ENCODE measurements at regions not wholly inside any gene's neighbourhood (a gene's known extent, or its start where the extent isn't known, plus 50 kb on each side); places are given as distances from the start of the nearest gene placed in this dataset.

GRCh38 chr2:2834105-2834504 is 503.0 kb upstream of the MYT1L start:
- Histone ChIP-seq H3K36me3 (ENCODE audit: control insufficient read depth, insufficient read depth, low read length) (no peaks in the 10 kb centered on the region), H2AFZ (ENCODE audit: low read length) (no peak overlapping the region), H3K4me1 (ENCODE audit: control insufficient read depth, extremely low read depth, insufficient read depth, low read length) (no peaks in the 10 kb centered on the region), H4K20me1 (ENCODE audit: control insufficient read depth, extremely low read depth, insufficient read depth, low read length) (no peaks in the 10 kb centered on the region), H3K4me3 (replicated peaks in 1 of 4; ENCODE audit: control extremely low read depth in 1 of 4, insufficient read depth in 1 of 4, low read depth in 3 of 4, low read length in 4 of 4) (no peak overlapping the region), H3K4me2 (ENCODE audit: extremely low read depth, insufficient read depth, low read length) (no peak overlapping the region), H3K27me3 (ENCODE audit: control insufficient read depth, insufficient read depth, low read length) (no peaks in the 10 kb centered on the region), H3K79me2 (ENCODE audit: control insufficient read depth, insufficient read depth, low read length) (no peaks in the 10 kb centered on the region), H3K27ac (ENCODE audit: insufficient read depth, low read length) (no peak overlapping the region), H3K9ac (ENCODE audit: insufficient read depth, low read length) (no peak overlapping the region), H3K9me3 (ENCODE audit: control insufficient read depth, insufficient read depth, low read depth, low read length) (no peaks in the 10 kb centered on the region)
- DNase-seq (ENCODE audit: low read depth in 2 of 2) = no peak
- TF ChIP-seq, protein P1, sequence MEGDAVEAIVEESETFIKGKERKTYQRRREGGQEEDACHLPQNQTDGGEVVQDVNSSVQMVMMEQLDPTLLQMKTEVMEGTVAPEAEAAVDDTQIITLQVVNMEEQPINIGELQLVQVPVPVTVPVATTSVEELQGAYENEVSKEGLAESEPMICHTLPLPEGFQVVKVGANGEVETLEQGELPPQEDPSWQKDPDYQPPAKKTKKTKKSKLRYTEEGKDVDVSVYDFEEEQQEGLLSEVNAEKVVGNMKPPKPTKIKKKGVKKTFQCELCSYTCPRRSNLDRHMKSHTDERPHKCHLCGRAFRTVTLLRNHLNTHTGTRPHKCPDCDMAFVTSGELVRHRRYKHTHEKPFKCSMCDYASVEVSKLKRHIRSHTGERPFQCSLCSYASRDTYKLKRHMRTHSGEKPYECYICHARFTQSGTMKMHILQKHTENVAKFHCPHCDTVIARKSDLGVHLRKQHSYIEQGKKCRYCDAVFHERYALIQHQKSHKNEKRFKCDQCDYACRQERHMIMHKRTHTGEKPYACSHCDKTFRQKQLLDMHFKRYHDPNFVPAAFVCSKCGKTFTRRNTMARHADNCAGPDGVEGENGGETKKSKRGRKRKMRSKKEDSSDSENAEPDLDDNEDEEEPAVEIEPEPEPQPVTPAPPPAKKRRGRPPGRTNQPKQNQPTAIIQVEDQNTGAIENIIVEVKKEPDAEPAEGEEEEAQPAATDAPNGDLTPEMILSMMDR (conservative IDR thresholded peaks at IDR 0.05 in 1 of 2, IDR thresholded peaks at IDR 0.05 in 1 of 2; ENCODE audit: low read depth in 1 of 2, low read length in 2 of 2) = no peak

DNA sequence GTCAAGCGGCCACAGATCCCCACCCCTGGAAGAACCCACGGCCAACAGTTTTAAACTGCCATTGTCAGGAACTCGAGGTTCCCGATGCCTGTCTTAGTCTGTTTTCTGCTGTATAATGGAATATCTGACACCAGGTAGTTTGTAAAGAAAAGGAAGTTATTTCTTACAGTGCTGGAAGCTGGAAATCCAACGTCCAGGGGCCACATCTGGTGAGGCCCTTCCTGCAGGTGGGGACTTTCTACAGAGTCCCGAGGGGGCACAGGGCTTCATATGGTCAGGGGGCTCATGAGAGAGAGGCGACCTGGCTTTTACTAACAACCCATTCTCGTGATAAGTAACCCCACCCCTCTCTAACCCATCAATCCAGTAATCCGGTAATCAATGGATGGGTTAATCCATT is 501.6 kb upstream of the MYT1L start:
- Histone ChIP-seq H3K4me3 (replicated peaks in 1 of 4; ENCODE audit: control extremely low read depth in 1 of 4, insufficient read depth in 1 of 4, low read depth in 3 of 4, low read length in 4 of 4) (no peak overlapping the region), H3K27ac (ENCODE audit: insufficient read depth, low read length) (no peak overlapping the region), H3K36me3 (ENCODE audit: control insufficient read depth, insufficient read depth, low read length) (no peaks in the 10 kb centered on the region), H3K4me1 (ENCODE audit: control insufficient read depth, extremely low read depth, insufficient read depth, low read length) (no peaks in the 10 kb centered on the region), H2AFZ (ENCODE audit: low read length) (no peak overlapping the region), H4K20me1 (ENCODE audit: control insufficient read depth, extremely low read depth, insufficient read depth, low read length) (no peaks in the 10 kb centered on the region), H3K27me3 (ENCODE audit: control insufficient read depth, insufficient read depth, low read length) (no peaks in the 10 kb centered on the region), H3K9me3 (ENCODE audit: control insufficient read depth, insufficient read depth, low read depth, low read length) (no peaks in the 10 kb centered on the region), H3K4me2 (ENCODE audit: extremely low read depth, insufficient read depth, low read length) (no peak overlapping the region), H3K79me2 (ENCODE audit: control insufficient read depth, insufficient read depth, low read length) (no peaks in the 10 kb centered on the region), H3K9ac (ENCODE audit: insufficient read depth, low read length) (no peak overlapping the region)
- TF ChIP-seq EZH2 (IDR thresholded peaks at IDR 0.05; ENCODE audit: low read length, missing control alignments) = no peak
- TF ChIP-seq, protein P1 (conservative IDR thresholded peaks at IDR 0.05 in 1 of 2, IDR thresholded peaks at IDR 0.05 in 1 of 2; ENCODE audit: low read depth in 1 of 2, low read length in 2 of 2) = no peak
- DNase-seq (ENCODE audit: low read depth in 2 of 2) = no peak

DNA sequence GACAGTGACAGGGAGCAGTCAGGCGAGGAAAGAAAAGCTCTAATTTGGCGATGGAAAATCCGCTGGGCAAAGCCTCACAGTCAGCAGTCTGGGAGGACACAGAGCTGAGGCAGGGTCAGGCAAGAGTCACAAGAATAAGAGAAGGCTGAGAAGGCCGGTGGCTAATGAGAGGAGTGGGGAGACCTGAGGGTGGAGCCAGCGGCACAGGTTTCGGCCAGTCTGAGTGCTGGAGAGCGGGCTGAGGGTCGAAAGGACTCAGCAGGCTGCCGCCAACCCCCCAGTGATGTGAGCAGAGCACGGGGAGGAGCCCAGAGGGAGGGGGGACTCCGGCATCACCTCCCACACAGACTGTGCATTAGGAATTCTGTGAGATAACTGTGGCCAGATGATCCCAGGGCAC is 500.6 kb upstream of the MYT1L start:
- H3K4me1 ChIP-seq (ENCODE audit: control insufficient read depth, extremely low read depth, insufficient read depth, low read length) = no peaks in the 10 kb centered on the region
- H3K9ac ChIP-seq (ENCODE audit: insufficient read depth, low read length) = no peak overlapping the region
- TF ChIP-seq EZH2 (IDR thresholded peaks at IDR 0.05; ENCODE audit: low read length, missing control alignments) = no peak
- TF ChIP-seq, protein P1 (conservative IDR thresholded peaks at IDR 0.05 in 1 of 2, IDR thresholded peaks at IDR 0.05 in 1 of 2; ENCODE audit: low read depth in 1 of 2, low read length in 2 of 2) = no peak
- no peak for DNase-seq (ENCODE audit: low read depth in 2 of 2)
- H2AFZ ChIP-seq (ENCODE audit: low read length) = no peak overlapping the region
- H3K9me3 ChIP-seq (ENCODE audit: control insufficient read depth, insufficient read depth, low read depth, low read length) = no peaks in the 10 kb centered on the region
- no peaks in the 10 kb centered on the region for H3K36me3 ChIP-seq (ENCODE audit: control insufficient read depth, insufficient read depth, low read length)
- H4K20me1 ChIP-seq (ENCODE audit: control insufficient read depth, extremely low read depth, insufficient read depth, low read length) = no peaks in the 10 kb centered on the region
- H3K4me3 ChIP-seq (replicated peaks in 1 of 4; ENCODE audit: control extremely low read depth in 1 of 4, insufficient read depth in 1 of 4, low read depth in 3 of 4, low read length in 4 of 4) = no peak overlapping the region
- no peaks in the 10 kb centered on the region for H3K79me2 ChIP-seq (ENCODE audit: control insufficient read depth, insufficient read depth, low read length)
- H3K27ac ChIP-seq (ENCODE audit: insufficient read depth, low read length) = no peak overlapping the region
- no peaks in the 10 kb centered on the region for H3K27me3 ChIP-seq (ENCODE audit: control insufficient read depth, insufficient read depth, low read length)
- no peak overlapping the region for H3K4me2 ChIP-seq (ENCODE audit: extremely low read depth, insufficient read depth, low read length)

Measured in fibroblast of lung (primary cell).